ENCODE measurements at regions not wholly inside any gene's neighbourhood (a gene's known extent, or its start where the extent isn't known, plus 50 kb on each side); places are given as distances from the start of the nearest gene placed in this dataset.

- Histone ChIP-seq H3K27ac (replicated peaks) (no peak overlapping the region), H3K4me3 (replicated peaks; ENCODE audit: insufficient read depth, low read length) (no peak overlapping the region), H3K27me3 (ENCODE audit: insufficient read depth, poor library complexity, severe bottlenecking) (no peaks in the 10 kb centered on the region)
- TF ChIP-seq SPI1 (IDR thresholded peaks at IDR 0.05; ENCODE audit: borderline replicate concordance, low read depth) (no peak), REST (IDR thresholded peaks at IDR 0.05; ENCODE audit: insufficient replicate concordance, low read depth) (no peak), CTCF (IDR thresholded peaks at IDR 0.05; ENCODE audit: insufficient read depth, low read length) (no peak), GABPA (IDR thresholded peaks at IDR 0.05; ENCODE audit: low read depth) (no peak), POLR2AphosphoS5 (IDR thresholded peaks at IDR 0.05; ENCODE audit: low read depth) (no peak)
- DNase-seq (ENCODE audit: low read depth in 1 of 2, low spot score in 1 of 2) = no peak
Measured at GRCh38 chr14:71730471-71730870, 201.8 kb upstream of the RGS6 start.

GRCh38 chr14:71731096-71731495 lies 201.1 kb upstream of the RGS6 start:
- no peak for DNase-seq (ENCODE audit: low read depth in 1 of 2, low spot score in 1 of 2)
- H3K27me3 ChIP-seq (ENCODE audit: insufficient read depth, poor library complexity, severe bottlenecking) = no peaks in the 10 kb centered on the region
- TF ChIP-seq REST (IDR thresholded peaks at IDR 0.05; ENCODE audit: insufficient replicate concordance, low read depth) (no peak), CTCF (IDR thresholded peaks at IDR 0.05; ENCODE audit: insufficient read depth, low read length) (no peak), POLR2AphosphoS5 (IDR thresholded peaks at IDR 0.05; ENCODE audit: low read depth) (no peak), GABPA (IDR thresholded peaks at IDR 0.05; ENCODE audit: low read depth) (no peak), SPI1 (IDR thresholded peaks at IDR 0.05; ENCODE audit: borderline replicate concordance, low read depth) (no peak)
- H3K27ac ChIP-seq (replicated peaks) = no peak overlapping the region
- H3K4me3 ChIP-seq (replicated peaks; ENCODE audit: insufficient read depth, low read length) = no peak overlapping the region

GRCh38 chr14:71733210-71733883 lies 198.9 kb upstream of the RGS6 start:
- no peaks in the 10 kb centered on the region for H3K27me3 ChIP-seq (ENCODE audit: insufficient read depth, poor library complexity, severe bottlenecking)
- no peak overlapping the region for H3K27ac ChIP-seq (replicated peaks)
- no peak for DNase-seq (ENCODE audit: low read depth in 1 of 2, low spot score in 1 of 2)
- TF ChIP-seq POLR2AphosphoS5 (IDR thresholded peaks at IDR 0.05; ENCODE audit: low read depth) = no peak
- no peak for TF ChIP-seq SPI1 (IDR thresholded peaks at IDR 0.05; ENCODE audit: borderline replicate concordance, low read depth)
- no peak for TF ChIP-seq GABPA (IDR thresholded peaks at IDR 0.05; ENCODE audit: low read depth)
- no peak for TF ChIP-seq REST (IDR thresholded peaks at IDR 0.05; ENCODE audit: insufficient replicate concordance, low read depth)
- no peak for TF ChIP-seq CTCF (IDR thresholded peaks at IDR 0.05; ENCODE audit: insufficient read depth, low read length)
- no peak overlapping the region for H3K4me3 ChIP-seq (replicated peaks; ENCODE audit: insufficient read depth, low read length)
